Dermis blood vessel endothelial cell (primary cell): ENCODE measurements at regions not wholly inside any gene's neighbourhood (a gene's known extent, or its start where the extent isn't known, plus 50 kb on each side); places are given as distances from the start of the nearest gene placed in this dataset.
"Not testable (repeated sequence)": the region's sequence is repeated elsewhere in the genome, so short reads cannot be mapped to it uniquely, and the experiment has no call there.

Experiments used
- DNase-seq: peaks from one replicate; pipeline ENCODE4 v3.0.0; 2010

- no peak for DNase-seq
These were observed 294.5 kb upstream of the SEMA3C start for GRCh38 chr7:81213394-81213793.

DNA sequence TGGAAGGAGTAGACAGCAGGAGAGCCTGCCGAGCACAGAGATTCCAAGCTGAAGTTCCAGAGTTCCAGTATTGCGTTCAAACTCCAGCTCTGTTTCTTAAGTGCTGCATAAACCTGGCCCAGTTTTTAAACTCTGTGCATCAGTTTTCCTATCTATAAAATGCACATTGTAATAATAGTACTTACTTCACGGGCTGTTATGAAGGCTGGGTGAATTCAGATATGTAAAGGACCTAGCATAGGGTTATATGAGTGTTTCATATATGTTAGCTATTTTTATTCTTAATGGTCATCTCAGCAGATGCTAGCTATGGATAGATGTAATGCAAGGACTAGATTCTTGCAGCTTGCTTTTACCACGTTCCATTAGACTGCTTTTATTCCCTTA is 293.1 kb upstream of the SEMA3C start:
- no peak for DNase-seq

- no peak for DNase-seq
These were observed 292.5 kb upstream of the SEMA3C start for GRCh38 chr7:81211204-81211933.

DNA sequence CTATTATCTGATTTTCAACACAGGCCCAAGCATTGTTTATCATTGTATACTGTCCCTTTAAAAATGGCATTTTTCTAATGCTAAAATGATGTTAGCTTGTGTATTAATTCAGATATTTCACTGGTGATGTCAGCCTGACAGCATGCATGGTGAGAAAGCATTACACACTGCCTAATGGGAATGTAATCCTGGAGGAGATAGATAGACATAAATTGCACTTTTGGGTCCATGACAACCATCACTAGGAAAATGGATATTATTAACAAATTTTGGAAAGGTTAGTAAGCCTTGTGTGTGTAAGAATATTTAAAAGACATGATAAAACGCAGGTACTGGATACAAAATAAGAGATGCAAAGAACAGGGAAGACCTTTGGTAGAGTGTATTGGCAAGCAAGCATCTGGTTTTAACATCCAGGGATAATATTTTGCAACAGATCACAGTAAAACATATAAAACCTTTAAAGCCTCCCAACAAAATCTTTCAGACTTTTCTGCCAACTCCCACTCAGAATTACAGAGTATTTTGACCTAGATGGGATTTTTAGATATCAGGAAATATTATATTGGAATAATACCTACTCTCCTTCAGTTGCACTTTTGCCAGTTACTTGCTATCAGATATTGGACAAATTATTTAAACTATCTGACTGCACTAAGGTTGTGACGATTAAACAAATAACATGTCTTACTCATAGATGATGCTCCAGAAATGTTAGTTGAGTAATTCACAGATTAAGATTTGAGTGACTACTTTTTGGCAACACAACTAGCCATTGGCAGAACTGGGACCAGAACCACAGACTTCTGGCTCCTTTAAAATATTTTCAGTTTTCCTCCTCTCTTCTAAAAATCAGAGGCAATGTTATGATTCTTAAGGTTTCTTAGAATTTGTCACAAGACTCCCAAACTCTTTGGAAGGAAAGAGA is 291.6 kb upstream of the SEMA3C start:
- DNase-seq, result no peak

DNA sequence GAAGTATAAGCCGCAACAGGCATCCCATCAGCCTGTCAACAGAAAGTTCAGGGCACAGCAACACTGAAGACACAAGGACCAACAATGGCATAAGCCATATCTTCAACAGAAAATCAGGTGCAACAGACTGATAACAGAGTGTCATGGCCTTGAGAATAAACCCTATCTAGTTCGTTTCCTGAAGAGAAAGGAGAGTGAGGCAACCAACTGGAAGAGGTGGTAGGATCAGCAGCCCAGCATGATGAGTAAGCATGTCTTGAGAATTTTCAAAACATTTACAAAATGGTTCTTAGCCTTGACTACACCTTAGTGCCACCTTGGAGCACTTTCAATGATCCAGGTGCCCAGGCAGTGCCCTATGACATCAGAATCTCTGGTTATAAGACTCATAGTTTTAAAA is 290.2 kb upstream of the SEMA3C start:
- DNase-seq, result no peak

- no peak for DNase-seq
These were observed 288.9 kb upstream of the SEMA3C start for GRCh38 chr7:81207801-81208200.

GRCh38 chr7:81206667-81207360 is 288.0 kb upstream of the SEMA3C start:
- no peak for DNase-seq

DNA sequence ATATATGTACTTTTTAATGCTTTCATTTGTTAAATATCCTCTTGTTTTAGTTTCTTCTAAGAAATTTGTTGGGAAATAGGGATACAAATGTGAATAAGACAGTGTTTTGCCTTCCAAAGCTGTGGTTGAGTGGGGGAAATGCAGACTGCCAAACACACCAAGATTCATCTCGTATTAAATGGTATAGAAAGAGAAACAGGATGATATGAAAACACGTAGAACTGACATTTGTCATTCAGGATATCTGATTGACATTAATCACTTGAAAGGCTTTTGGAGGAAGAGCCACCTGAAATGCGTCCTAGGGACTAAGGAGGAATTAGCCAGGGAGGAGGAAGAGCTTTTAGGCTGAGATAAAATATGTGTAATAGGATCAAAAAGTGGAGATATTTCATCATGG is 287.4 kb upstream of the SEMA3C start:
- DNase-seq, result no peak

DNA sequence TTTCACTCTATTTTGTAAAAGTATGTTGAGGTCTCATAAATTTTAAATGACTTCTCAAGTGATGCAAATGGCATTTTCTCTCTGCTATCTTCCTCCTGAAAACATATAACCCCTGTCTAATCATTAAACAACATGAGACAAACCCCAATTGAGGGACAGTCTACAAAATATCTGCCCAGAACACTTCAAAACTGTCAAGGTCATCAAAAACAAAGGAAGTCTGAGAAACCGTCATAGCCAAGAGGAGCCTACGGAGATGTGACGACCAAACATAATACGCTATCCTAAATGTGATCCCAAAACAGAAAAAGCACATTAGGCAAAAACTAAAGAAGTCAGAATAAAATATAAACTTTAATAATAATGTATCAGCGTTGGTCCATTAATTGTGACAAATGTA is 282.3 kb upstream of the SEMA3C start:
- DNase-seq, result no peak

- no peak for DNase-seq
These were observed 279.9 kb upstream of the SEMA3C start for GRCh38 chr7:81198766-81199165.

DNA sequence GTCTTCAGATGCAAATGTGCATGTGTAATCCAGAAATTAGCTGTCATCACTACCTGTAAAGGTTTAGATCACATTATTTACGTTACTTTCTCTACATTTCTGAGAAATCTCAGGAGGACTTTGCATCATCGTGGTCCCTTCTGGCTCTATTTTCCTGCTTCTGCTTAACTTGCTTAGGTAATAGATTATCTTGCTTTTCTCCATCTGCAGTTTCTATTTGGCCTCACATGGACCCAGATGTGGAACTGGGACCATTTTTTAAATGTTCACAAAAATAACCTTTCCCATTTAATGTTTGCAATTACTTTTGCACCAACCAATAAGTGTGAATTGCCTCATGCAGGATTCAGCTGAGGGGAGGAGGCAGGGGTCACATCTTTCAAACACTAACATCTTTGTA is 278.4 kb upstream of the SEMA3C start:
- DNase-seq, result no peak

DNA sequence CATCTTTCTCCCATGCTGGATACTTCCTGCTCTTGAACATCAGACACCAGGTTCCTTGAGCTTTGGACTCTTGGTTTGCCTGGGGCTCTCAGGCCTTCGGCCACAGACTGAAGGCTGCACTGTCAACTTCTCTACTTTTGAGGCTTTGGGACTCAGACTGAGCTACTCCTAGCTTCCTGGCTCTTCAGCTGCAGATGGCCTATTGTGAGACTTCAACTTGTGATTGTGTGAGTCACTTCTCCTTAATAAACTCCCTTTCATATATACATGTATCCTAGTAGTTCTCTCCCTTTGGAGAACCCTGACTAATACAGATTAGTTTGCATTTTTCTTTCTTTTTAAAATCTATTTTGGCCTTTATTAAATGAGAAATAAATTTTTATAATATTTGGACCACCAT is 276.2 kb upstream of the SEMA3C start:
- DNase-seq, result no peak

GRCh38 chr7:81190997-81191768 is 272.3 kb upstream of the SEMA3C start:
- no peak for DNase-seq

- DNase-seq, result no peak
These were observed 268.9 kb upstream of the SEMA3C start for GRCh38 chr7:81187753-81188152.

DNA sequence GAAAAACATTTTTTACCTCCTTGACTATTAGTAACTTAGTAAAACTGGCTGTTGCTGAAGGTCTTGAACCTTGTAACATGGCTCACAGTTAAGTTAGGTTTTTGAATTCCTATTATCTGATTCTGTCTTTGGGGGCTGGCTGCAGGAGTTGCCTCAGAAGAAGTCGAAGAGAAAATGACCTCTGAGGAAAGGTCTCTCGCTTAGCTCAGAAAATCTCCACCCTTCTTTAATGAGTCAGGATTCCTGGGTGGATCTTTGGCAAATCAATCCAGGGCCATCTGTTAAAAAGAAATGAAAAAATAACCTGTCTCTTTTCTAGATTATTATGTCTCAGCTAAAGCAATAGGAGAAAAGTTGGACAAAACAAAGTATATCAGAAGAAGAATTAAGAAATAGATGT is 267.8 kb upstream of the SEMA3C start:
- no peak for DNase-seq

DNA sequence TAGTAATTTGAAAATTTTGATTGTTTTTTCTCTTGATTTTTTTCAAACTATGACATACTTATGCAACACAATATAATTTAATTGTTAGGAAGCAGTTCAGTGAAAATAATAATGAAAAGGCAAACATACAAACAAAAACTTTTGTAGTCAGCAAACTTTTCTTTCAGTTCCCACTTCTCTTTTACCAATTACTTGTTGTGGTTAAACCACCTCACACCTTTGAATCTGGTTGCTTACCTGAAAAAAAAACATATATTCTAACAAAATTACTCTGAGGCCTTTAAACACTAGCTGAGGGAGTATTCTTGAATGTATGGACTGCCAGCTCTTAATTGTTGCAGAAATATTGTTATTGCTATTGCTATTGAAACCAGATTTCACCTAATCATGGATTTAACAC is 266.2 kb upstream of the SEMA3C start:
- no peak for DNase-seq

GRCh38 chr7:81183326-81183725 is 264.5 kb upstream of the SEMA3C start:
- no peak for DNase-seq

DNA sequence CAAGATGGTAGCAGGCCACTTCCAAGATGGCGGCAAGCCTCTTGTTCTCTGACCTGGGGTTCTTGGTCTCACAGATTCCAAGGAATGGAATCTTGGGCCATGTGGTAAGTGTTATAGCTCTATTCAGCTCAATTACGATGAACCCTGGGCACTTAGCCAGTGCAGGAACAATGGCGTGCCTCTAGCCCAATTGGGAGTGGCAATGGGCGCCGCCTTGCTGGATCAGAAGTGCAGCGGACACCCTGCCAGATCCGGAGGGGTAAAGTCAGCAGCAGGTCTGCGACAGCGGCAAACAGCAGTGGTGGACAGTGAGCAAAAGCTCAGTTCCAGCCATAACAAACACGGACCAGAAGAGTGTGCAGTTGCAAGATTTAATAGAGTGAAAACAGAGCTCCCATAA is 263.2 kb upstream of the SEMA3C start:
- DNase-seq, result not testable (repeated sequence)

- no peak for DNase-seq
These were observed 262.2 kb upstream of the SEMA3C start for GRCh38 chr7:81181066-81181465.

GRCh38 chr7:81180573-81180972 is 261.7 kb upstream of the SEMA3C start:
- DNase-seq, result no peak

DNA sequence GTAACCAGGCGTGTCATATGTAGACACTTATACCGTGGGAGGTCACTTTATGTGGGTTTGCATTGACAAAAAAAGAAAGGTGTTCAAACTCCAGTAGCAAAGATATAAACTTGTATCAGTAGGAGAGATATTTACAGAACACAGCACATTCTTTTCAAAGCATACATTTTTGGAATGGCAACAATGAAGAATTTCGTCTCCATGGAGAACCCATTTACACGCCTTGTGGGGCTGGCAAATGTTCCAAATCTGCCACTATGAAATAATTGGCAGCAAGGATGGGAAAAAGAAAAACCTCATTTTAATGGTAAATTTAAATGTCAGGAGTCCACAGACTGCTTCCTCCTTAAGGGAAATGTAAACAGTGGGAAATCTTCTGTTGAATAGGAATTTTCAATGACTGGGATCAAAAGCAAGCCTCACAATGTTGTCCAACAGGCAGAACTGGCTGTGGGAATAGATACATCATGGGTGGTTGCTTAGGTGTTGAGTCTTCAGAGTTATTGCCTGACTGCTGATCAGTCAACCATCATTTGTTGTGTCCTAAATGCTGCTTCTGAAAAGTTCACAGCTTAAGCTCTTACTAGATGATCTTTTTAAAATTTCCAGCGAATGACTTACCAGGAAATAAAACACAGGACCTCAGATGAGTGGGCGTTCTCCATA is 256.6 kb upstream of the SEMA3C start:
- no peak for DNase-seq

DNA sequence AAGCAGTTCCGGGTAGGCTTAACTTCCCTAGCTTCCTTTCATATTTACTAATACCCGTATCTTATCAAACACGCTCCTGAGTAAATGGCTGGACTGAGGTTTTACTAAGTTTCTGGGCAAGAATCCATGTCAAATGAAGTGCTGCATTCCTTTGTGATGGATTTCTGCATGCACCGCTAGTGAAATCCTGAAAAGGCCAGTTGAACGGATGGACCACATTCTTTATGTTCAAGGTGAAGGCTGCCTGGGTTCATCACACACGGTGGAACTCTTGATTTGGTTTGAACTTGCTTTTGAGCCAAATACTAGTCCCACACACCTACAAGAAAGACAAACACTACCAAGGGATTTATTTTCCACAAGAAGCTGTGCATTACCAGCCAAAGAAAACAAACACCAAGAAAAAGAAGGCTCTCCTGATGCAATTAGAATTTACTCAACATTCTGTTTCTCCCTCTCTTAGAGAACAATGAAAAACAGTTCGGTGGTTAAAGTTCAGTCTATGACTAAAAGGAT is 255.0 kb upstream of the SEMA3C start:
- no peak for DNase-seq
